ENCODE measurements at regions not wholly inside any gene's neighbourhood (a gene's known extent, or its start where the extent isn't known, plus 50 kb on each side); places are given as distances from the start of the nearest gene placed in this dataset.

DNA sequence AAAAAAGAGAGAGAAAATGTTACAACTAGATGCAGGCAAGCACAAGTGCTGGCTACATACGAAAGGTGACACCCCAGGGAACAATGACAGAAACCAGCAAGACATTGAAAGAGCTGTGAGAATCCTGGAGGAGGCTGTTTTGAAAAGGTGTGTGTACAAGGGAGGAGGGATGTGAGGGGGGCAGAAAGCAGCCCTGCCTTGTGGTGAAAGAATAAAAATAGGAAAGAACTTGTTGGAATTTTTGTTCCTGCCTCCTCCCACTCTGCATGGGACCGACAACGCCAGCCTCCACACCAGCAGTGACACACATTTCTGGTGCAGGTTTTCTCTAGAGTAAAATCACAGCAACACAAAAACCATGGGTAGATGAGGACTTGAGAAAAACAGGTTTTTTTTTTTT is 1258.6 kb downstream of the PCDH9 start:
- H3K4me3 ChIP-seq: no peak overlapping the region
- TF ChIP-seq Cebpa-rat (IDR thresholded peaks at IDR 0.05): no peak

DNA sequence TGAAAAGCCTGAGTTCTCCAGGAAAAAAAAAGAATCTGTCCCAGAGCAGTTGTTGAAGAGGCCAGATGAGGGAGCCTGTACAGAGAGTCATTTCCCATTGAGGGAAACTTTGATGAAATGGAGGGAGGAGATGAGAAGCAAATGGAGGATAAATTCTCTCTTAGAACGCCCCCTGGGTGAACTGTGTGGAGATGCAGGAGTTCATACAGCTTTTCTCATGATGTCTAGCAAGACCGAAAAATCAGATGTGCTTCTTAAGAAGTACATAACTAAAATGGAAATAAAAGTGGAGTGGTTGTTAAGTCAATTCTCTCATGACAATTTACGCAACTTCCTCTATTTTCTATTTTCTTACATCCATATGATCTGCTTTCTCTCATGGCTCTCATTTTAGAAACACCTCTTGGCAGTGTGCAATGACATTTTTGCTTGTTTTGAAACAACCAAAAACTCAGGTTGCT is 1263.1 kb downstream of the PCDH9 start:
- Histone ChIP-seq H3K4me1 (no peaks in the 10 kb centered on the region), H4K20me1 (no peaks in the 10 kb centered on the region), H3K9me3 (no peaks in the 10 kb centered on the region), H3K4me3 (no peak overlapping the region), H3K4me2 (no peak overlapping the region), H3K9ac (no peak overlapping the region), H3K27me3 (no peaks in the 10 kb centered on the region), H3K27ac (no peak overlapping the region), H3K36me3 (no peaks in the 10 kb centered on the region)
- no peak for TF ChIP-seq Cebpa-rat (IDR thresholded peaks at IDR 0.05)

More for the DNA sequence above, 1258.6 kb downstream of the PCDH9 start:
- H4K20me1 ChIP-seq: no peaks in the 10 kb centered on the region
- H3K36me3 ChIP-seq: no peaks in the 10 kb centered on the region
- H3K4me1 ChIP-seq: no peaks in the 10 kb centered on the region
- H3K9ac ChIP-seq: no peak overlapping the region
- no peaks in the 10 kb centered on the region for H3K9me3 ChIP-seq
- no peak overlapping the region for H3K27ac ChIP-seq
- no peak overlapping the region for H3K4me2 ChIP-seq
- no peaks in the 10 kb centered on the region for H3K27me3 ChIP-seq

DNA sequence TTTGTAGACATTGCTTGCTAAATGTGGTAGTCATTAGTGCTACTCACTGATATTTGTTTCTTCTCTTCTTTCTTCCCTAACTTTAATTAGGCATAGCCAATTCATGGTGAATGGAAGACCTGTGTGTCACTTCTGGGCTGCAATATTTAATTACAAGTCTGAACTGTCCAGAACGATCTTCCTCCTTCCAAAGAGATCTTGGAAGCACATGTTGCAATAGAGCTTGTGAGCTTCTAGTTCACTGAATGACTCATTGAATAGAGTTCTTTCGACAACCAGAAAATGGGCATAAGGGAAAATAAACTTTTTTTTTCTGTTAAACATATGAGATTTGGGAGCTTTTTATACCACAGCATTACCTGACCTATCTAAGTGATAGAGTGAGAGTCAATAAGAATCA is 1264.6 kb downstream of the PCDH9 start:
- Histone ChIP-seq H3K9me3 (no peaks in the 10 kb centered on the region), H3K4me1 (no peaks in the 10 kb centered on the region), H3K4me3 (no peak overlapping the region), H3K27ac (no peak overlapping the region), H3K36me3 (no peaks in the 10 kb centered on the region), H3K27me3 (no peaks in the 10 kb centered on the region), H3K9ac (no peak overlapping the region), H4K20me1 (no peaks in the 10 kb centered on the region), H3K4me2 (no peak overlapping the region)
- no peak for TF ChIP-seq Cebpa-rat (IDR thresholded peaks at IDR 0.05)

DNA sequence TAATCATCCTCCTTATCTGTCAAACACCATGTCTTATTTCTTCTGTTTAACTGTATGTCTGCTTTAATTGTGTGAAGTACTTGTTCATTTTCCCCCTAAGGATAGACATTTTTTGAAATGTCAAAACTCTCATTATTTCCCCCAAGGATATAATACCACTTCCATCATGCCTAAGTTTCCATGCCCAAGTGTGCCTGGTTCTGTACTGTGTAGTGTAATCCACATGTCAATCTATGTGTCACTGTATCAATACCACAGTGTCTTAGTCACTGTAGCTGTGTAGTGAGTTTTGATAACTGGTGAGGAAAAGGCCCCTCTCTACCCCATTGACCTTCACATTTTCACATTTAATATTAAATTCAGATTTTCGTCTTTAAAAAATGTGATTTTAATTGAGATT is 1265.5 kb downstream of the PCDH9 start:
- Histone ChIP-seq H3K27me3 (no peaks in the 10 kb centered on the region), H3K4me1 (no peaks in the 10 kb centered on the region), H3K36me3 (no peaks in the 10 kb centered on the region), H3K4me3 (no peak overlapping the region), H3K4me2 (no peak overlapping the region), H3K9ac (no peak overlapping the region), H3K27ac (no peak overlapping the region), H3K9me3 (no peaks in the 10 kb centered on the region), H4K20me1 (no peaks in the 10 kb centered on the region)
- no peak for TF ChIP-seq Cebpa-rat (IDR thresholded peaks at IDR 0.05)

DNA sequence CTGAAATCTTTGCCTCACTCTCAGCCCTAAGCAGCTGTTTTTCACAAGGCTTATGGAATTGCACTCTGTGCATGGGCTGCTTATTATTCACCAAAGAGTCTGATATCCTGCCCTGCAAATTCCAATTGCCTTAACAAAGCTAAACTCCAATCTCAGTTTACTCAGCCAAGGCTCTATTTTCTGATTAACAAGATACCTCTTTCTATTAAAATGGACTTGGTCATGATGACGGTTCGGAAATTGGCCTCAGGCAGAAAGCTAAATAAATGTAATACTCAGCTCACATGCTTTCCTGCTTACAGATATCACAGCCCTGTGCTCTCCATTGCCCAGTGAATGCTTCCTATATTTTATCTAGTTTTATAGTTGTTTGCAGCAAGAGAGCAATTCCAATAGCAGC is 1270.8 kb downstream of the PCDH9 start:
- no peaks in the 10 kb centered on the region for H3K9me3 ChIP-seq
- no peak overlapping the region for H3K4me2 ChIP-seq
- H3K9ac ChIP-seq: no peak overlapping the region
- H3K27me3 ChIP-seq: no peaks in the 10 kb centered on the region
- H3K27ac ChIP-seq: no peak overlapping the region
- no peaks in the 10 kb centered on the region for H3K4me1 ChIP-seq
- no peak overlapping the region for H3K4me3 ChIP-seq
- no peak for TF ChIP-seq Cebpa-rat (IDR thresholded peaks at IDR 0.05)
- no peaks in the 10 kb centered on the region for H3K36me3 ChIP-seq
- no peaks in the 10 kb centered on the region for H4K20me1 ChIP-seq

DNA sequence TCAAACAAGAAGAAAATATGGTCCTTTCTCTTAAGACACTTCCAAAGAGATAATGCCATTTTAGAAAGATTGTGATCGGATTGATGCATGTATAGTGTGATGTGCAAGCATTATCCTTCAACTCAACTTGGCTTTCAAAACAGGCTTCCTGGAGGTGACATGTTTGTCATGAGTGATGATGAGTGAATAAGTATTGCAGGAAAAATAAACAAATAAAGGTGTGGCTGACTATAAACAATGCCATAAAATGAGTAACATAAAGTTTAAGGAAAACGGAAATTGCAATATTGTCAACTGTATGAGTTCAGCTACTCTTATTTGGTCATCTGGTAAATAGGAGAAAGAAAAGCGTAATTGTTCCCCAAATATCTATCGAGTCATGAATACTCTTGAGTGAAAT is 1283.7 kb downstream of the PCDH9 start:
- Histone ChIP-seq H3K4me2 (no peak overlapping the region), H3K9ac (no peak overlapping the region), H4K20me1 (no peaks in the 10 kb centered on the region), H3K27ac (no peak overlapping the region), H3K4me1 (no peaks in the 10 kb centered on the region), H3K4me3 (no peak overlapping the region), H3K9me3 (no peaks in the 10 kb centered on the region), H3K36me3 (no peaks in the 10 kb centered on the region), H3K27me3 (no peaks in the 10 kb centered on the region)
- no peak for TF ChIP-seq Cebpa-rat (IDR thresholded peaks at IDR 0.05)

DNA sequence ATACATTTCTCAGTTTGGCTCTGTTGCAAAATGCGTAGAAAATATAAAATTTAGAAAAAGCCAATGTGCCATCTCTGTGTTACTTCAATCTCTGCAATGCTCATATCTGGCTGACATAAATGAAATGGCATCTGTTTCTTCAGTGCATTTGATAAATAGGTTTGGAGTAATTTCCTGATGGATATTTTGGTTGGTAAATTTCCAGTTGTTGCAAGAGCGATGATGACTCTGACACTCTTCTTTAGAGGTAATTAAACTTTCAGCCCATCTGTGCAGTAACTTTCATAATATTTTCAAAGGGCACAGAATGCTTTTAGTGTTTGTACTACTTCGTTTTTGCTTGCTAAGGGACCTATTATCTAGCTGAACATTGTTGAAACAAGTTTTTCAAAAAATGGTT is 1286.4 kb downstream of the PCDH9 start:
- no peaks in the 10 kb centered on the region for H3K36me3 ChIP-seq
- no peak overlapping the region for H3K4me2 ChIP-seq
- no peak for TF ChIP-seq Cebpa-rat (IDR thresholded peaks at IDR 0.05)
- H3K27me3 ChIP-seq: no peaks in the 10 kb centered on the region
- no peak overlapping the region for H3K4me3 ChIP-seq
- H3K27ac ChIP-seq: no peak overlapping the region
- H3K4me1 ChIP-seq: no peaks in the 10 kb centered on the region
- no peaks in the 10 kb centered on the region for H4K20me1 ChIP-seq
- H3K9me3 ChIP-seq: no peaks in the 10 kb centered on the region
- no peak overlapping the region for H3K9ac ChIP-seq

DNA sequence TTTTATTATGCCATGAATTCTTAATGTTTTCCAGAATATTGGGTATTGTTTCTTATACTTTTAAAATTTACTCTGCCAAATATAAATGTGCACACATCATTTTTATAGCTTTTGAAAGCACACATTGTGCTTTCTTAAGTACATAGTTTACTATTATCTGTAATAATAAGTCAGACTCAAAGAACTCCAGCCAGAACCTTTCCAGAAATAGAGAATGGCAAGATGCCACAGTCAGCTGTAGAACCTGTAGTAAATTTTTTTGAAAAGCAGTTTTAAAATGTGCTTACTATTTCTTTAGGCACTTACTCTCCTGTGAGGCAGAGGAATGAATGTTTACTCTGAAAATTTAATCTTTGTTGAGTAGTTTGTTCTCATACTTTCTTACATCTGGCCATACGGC is 1287.1 kb downstream of the PCDH9 start:
- no peak for TF ChIP-seq Cebpa-rat (IDR thresholded peaks at IDR 0.05)
- Histone ChIP-seq H4K20me1 (no peaks in the 10 kb centered on the region), H3K9me3 (no peaks in the 10 kb centered on the region), H3K9ac (no peak overlapping the region), H3K4me3 (no peak overlapping the region), H3K4me2 (no peak overlapping the region), H3K27me3 (no peaks in the 10 kb centered on the region), H3K4me1 (no peaks in the 10 kb centered on the region), H3K36me3 (no peaks in the 10 kb centered on the region), H3K27ac (no peak overlapping the region)

DNA sequence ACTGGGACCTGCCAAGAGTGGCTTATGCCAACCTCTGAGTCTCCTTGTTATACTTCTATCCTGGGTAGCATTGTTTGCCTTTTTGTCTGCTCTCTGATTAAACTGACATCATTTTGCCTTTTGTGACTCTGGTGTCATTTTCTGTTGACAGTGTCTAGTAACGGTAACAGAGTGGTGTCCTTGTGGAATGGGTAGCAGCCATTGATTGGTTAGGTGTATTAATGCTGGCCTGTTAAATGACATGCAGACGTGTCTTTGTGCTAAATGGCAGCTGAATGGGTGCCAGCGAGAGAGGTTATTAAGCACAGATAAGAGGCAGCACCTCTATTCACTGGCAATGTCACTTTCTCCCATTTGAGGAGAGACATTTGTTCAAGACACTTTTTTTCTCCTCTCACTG is 1289.4 kb downstream of the PCDH9 start:
- no peaks in the 10 kb centered on the region for H4K20me1 ChIP-seq
- no peak overlapping the region for H3K27ac ChIP-seq
- TF ChIP-seq Cebpa-rat (IDR thresholded peaks at IDR 0.05): no peak
- H3K36me3 ChIP-seq: no peaks in the 10 kb centered on the region
- H3K4me2 ChIP-seq: no peak overlapping the region
- H3K9ac ChIP-seq: no peak overlapping the region
- no peak overlapping the region for H3K4me3 ChIP-seq
- H3K27me3 ChIP-seq: no peaks in the 10 kb centered on the region
- no peaks in the 10 kb centered on the region for H3K9me3 ChIP-seq
- H3K4me1 ChIP-seq: no peaks in the 10 kb centered on the region

DNA sequence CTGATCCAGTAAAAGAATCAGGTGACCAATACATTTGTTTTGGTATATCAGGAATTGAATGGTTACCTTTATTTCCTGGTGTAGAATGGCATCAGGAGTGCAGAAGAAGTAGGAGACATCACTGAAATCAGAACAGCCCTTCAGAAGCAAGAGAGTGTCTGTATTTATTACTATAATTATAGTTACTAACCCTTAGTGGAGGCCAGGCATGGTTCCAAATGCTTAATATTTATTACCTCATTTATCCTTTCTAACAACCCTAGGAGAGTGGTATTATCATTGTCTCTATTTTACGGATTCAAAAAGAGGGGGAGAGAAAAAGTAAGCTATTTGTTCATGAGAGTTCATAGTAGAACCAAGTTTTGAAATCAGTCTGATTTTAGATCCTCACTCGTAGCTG is 1292.9 kb downstream of the PCDH9 start:
- no peak overlapping the region for H3K4me3 ChIP-seq
- H3K27me3 ChIP-seq: no peaks in the 10 kb centered on the region
- no peaks in the 10 kb centered on the region for H3K4me1 ChIP-seq
- TF ChIP-seq Cebpa-rat (IDR thresholded peaks at IDR 0.05): no peak
- H4K20me1 ChIP-seq: no peaks in the 10 kb centered on the region
- no peak overlapping the region for H3K4me2 ChIP-seq
- H3K9me3 ChIP-seq: no peaks in the 10 kb centered on the region
- H3K36me3 ChIP-seq: no peaks in the 10 kb centered on the region
- no peak overlapping the region for H3K9ac ChIP-seq
- no peak overlapping the region for H3K27ac ChIP-seq

DNA sequence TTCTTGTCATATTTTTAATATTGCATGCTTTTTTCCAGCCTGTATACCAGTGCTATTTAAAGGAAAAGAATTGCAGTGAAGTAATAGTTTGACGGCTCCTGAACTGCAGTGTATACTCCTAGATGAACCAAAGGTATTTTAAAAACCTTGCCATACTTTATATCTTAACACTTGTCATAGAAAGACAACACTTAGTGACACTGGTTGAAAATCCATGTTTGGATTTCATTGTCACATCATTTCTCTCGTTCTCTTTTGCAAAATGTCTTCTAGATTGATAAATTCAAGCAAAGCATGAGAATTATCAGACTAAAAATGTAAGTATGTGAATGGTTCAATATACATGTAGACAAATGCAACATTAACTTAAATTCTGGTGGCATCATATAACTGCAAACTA is 1293.9 kb downstream of the PCDH9 start:
- TF ChIP-seq Cebpa-rat (IDR thresholded peaks at IDR 0.05): no peak
- H3K4me3 ChIP-seq: no peak overlapping the region
- H3K9ac ChIP-seq: no peak overlapping the region
- no peaks in the 10 kb centered on the region for H3K4me1 ChIP-seq
- no peak overlapping the region for H3K27ac ChIP-seq
- no peaks in the 10 kb centered on the region for H3K36me3 ChIP-seq
- no peaks in the 10 kb centered on the region for H3K9me3 ChIP-seq
- H4K20me1 ChIP-seq: no peaks in the 10 kb centered on the region
- no peaks in the 10 kb centered on the region for H3K27me3 ChIP-seq
- H3K4me2 ChIP-seq: no peak overlapping the region

Data from BLaER1 (cell line).